Subcutaneous abdominal adipose tissue (tissue), 5 donors: ENCODE measurements at regions not wholly inside any gene's neighbourhood (a gene's known extent, or its start where the extent isn't known, plus 50 kb on each side); places are given as distances from the start of the nearest gene placed in this dataset.
"Not testable (repeated sequence)": the region's sequence is repeated elsewhere in the genome, so short reads cannot be mapped to it uniquely, and the experiment has no call there.

Experiments used
- H3K27ac ChIP-seq: one replicate; pipeline ENCODE4 v1.7.0; 2013; ENCODE audit warnings: low read depth, mild to moderate bottlenecking, inconsistent platforms, low read length, moderate library complexity
- H3K27me3 ChIP-seq, 5 donors: one replicate each; pipeline ENCODE4 v1.7.0; 2013; ENCODE audit warnings: low read length in 5 of 5, inconsistent platforms in 1 of 5; ENCODE audit not compliant: control insufficient read depth in 5 of 5, insufficient read depth in 4 of 5
- H3K36me3 ChIP-seq, 5 donors: one replicate each; pipeline ENCODE4 v1.7.0; 2013; ENCODE audit warnings: low read length in 5 of 5; ENCODE audit not compliant: control insufficient read depth in 5 of 5, insufficient read depth in 5 of 5
- H3K4me1 ChIP-seq, 5 donors: one replicate each; pipeline ENCODE4 v1.7.0; 2013; ENCODE audit warnings: low read length in 5 of 5, mild to moderate bottlenecking in 3 of 5, moderate library complexity in 1 of 5; ENCODE audit not compliant: control insufficient read depth in 5 of 5, insufficient read depth in 5 of 5
- H3K4me3 ChIP-seq, 5 donors: one replicate each; pipeline ENCODE4 v1.7.0; 2013; ENCODE audit warnings: low read length in 5 of 5, low read depth in 1 of 5
- H3K9ac ChIP-seq, 5 donors: one replicate each; pipeline ENCODE4 v1.7.0; 2013; ENCODE audit warnings: low read length in 5 of 5, mild to moderate bottlenecking in 4 of 5, moderate library complexity in 3 of 5
- H3K9me3 ChIP-seq, 5 donors: one replicate each; pipeline ENCODE4 v1.7.0; 2013; ENCODE audit warnings: low read length in 5 of 5; ENCODE audit not compliant: control insufficient read depth in 5 of 5
- donor health status: healthy.
- donor health status: healthy.
- donor health status: healthy.
- donor health status: healthy.
- donor health status: healthy.

DNA sequence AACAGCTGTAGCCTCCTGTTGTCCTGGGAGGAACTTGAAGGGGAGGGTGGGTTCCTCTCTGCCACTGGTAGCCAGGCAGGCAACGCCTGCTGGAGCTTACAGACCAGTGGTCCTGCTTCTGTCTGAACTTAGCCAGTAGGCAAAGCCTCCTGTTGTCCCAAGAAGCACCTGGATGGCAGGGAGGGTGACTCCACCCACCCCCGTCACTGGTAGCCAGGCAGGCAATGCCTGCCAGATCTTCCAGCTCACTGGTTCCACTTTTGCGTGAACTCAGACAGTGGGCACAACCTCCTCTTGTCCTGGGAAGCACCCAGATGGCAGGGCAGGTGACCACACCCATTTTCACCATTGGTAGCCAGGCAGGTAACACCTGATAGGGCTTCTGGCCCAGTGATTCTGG, 203.5 kb upstream of the DIPK2B start:
- Histone ChIP-seq H3K4me3 (no peak overlapping the region), H3K27me3 (peaks cover 0 to 11% (median 9%) of the 10 kb centered on the region in 5 donors), H3K9ac (no peak overlapping the region), H3K9me3 (peaks cover 0 to 5% (median 3%) of the 10 kb centered on the region in 5 donors), H3K27ac (no peak overlapping the region), H3K4me1 (no peaks in the 10 kb centered on the region), H3K36me3 (no peaks in the 10 kb centered on the region)

DNA sequence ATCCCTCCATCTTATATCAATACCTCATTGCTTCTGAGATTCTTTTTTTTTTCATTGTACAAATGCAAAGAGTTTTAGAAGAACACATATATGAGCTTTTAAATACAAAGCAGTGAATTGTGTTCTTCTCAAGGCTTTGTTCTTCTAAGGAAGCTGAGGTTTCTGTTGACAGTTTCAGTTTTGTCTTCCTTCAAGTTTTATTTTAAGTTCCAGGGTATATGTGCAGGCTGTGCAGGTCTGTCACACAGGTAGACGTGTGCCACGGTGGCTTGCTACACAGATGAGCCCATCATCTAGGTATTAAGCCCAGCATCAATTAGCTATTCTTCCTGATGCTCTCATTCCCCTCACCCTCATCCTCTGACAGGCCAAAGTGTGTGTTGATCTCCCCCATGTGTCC, 201.2 kb upstream of the DIPK2B start:
- peaks cover 0 to 16% (median 9%) of the 10 kb centered on the region in 5 donors for H3K27me3 ChIP-seq

DNA sequence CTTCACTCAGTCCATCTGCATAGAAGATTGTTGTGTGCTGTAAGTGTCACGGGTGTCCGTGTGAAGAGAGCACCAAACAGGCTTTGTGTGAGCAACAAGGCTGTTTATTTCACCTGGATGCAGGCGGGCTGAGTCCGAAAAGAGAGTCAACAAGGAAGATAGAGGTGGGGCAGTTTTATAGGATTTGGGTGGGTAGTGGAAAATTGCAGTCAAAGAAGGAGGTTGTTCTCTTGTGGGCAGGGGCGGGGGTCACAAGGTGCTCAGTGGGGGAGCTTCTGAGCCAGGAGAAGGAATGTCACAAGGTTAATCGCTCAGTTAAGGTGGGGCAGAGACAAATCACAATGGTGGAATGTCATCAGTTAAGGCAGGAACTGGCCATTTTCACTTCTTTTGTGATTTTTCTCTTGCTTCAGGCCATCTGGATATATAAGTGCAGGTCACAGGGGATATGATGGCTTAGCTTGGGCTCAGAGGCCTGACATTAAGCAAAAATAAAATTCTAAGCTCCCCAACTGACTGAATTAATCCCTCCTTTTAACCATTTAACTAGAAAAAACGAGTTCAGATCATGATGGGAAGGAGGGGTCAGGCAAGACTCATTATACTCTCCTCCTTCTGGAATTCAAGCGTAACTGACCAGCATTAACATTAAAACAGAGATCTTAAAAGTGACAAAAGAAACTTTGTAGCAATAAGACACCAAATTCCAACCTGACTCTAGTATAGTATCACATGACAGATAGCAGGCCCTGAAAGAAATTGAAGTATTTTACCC, 200.5 kb upstream of the DIPK2B start:
- Histone ChIP-seq H3K9me3 (peaks cover 5 to 13% (median 11%) of the 10 kb centered on the region in 5 donors), H3K27me3 (peaks cover 0 to 16% (median 9%) of the 10 kb centered on the region in 5 donors)
- H3K4me3 ChIP-seq, H3K36me3 ChIP-seq, H3K4me1 ChIP-seq, H3K27ac ChIP-seq, H3K9ac ChIP-seq: not testable (repeated sequence)

More for the DNA sequence above, 201.2 kb upstream of the DIPK2B start:
- no peaks in the 10 kb centered on the region for H3K36me3 ChIP-seq
- H3K4me1 ChIP-seq = no peaks in the 10 kb centered on the region
- H3K27ac ChIP-seq = no peak overlapping the region
- peaks cover 4 to 6% (median 5%) of the 10 kb centered on the region in 5 donors for H3K9me3 ChIP-seq
- H3K4me3 ChIP-seq = no peak overlapping the region
- no peak overlapping the region for H3K9ac ChIP-seq

DNA sequence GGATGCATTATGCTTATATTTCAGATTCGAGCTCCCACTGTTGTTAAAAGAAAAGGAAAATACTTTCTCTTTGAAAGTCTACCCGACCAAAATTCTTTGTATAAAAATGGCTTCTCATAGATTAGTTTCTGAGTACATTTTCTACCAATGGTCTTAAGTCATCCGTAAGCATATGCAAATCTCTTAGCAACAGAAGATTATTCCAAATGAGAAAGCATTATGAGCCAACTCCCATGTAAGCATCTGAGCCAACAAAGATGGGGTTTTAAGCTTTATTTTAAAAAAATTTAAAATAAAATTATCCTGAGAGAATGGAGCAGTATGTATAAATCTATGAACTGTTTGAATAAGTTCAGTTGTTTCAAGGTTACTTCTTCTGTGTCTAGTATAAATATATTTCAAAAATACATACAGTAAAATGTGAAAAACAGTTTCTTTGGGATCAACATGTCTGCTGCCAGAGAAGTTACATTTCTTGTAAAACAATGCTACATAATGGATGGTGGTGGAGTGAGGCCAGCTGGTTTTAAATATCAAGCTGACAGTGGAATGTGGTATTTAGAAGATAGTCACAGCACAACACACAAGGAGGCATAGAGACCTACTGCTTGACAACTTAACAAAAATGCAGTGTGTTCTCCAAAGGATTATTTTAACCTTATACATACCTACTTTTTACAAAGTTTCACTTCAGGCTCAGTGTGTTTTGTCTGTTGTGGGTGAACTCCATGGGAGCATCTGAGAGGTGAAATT, 199.5 kb upstream of the DIPK2B start:
- H3K27me3 ChIP-seq = peaks cover 0 to 16% (median 9%) of the 10 kb centered on the region in 5 donors

DNA sequence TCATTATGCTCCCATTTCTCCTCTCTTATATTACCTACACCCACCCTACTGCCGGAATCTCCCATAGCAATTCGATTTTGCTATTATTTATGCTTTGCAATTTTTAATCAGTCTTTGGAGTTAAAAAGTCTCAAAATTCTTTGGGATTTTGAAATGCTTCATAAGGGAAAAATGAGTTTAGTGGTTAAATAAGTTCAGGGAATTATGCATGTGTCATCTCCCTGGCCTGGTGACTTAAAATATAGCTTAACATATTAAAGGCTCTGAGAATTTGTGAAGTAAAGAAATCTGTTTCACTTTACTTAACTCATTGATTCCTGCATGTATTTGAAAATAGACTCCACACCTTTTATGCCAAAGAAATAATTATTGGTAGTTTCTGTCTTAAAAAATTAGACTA, 185.1 kb upstream of the DIPK2B start:
- Histone ChIP-seq H3K9ac (no peak overlapping the region), H3K4me1 (no peaks in the 10 kb centered on the region), H3K36me3 (no peaks in the 10 kb centered on the region), H3K27me3 (peaks cover 0 to 5% (median 0%) of the 10 kb centered on the region in 5 donors), H3K9me3 (peaks cover 3 to 23% (median 15%) of the 10 kb centered on the region in 5 donors), H3K27ac (no peak overlapping the region), H3K4me3 (no peak overlapping the region)

More for the DNA sequence above, 199.5 kb upstream of the DIPK2B start:
- Histone ChIP-seq H3K4me3 (no peak overlapping the region), H3K9ac (no peak overlapping the region), H3K27ac (no peak overlapping the region), H3K36me3 (no peaks in the 10 kb centered on the region), H3K4me1 (no peaks in the 10 kb centered on the region), H3K9me3 (peaks cover 5 to 19% (median 13%) of the 10 kb centered on the region in 5 donors)

DNA sequence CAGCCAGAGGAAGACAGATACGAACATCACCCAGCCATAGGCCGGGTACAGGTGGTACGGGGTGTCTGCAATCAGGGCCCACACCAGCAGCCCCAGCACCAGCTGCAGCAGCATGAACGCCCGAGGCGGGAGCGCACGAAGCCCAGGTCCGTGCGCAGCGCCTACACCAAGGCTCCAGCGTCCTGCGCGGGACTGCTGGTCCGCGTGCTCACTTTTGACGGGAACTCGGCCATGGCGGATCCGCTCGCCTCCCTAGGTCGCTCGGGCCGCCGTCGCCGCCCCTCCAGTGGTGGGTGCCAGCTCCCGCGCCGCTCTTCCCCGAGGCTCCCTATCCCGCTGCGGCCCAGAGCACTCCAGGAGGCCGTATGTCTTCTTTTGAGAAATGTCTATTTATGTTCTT, 181.2 kb upstream of the DIPK2B start:
- H3K9ac ChIP-seq = no peak overlapping the region
- H3K36me3 ChIP-seq = no peaks in the 10 kb centered on the region
- peaks cover 0 to 14% (median 9%) of the 10 kb centered on the region in 5 donors for H3K9me3 ChIP-seq
- H3K4me1 ChIP-seq = no peaks in the 10 kb centered on the region
- H3K27ac ChIP-seq = no peak overlapping the region
- no peak overlapping the region for H3K4me3 ChIP-seq
- peaks cover 0 to 5% (median 0%) of the 10 kb centered on the region in 5 donors for H3K27me3 ChIP-seq

DNA sequence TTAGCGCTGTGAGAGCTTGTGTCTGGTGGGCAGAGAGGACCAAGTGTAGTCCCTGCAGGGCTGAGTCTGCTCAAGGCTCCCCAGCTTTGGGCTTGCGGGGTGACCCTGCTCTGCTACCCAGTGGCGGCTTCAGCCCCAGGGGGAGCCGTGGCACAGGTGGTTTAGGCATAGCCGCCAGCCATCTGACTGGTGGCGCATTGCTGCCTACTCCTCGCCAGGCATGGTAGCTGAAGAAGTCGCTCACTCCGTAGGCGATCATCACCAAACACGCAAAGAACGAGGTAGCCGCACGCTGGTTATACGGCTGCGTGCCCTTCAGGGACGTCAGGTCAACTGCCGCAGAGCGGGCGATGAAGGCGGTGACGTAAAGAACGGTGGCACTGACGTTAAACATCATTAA, 180.7 kb upstream of the DIPK2B start:
- H3K4me3 ChIP-seq = no peak overlapping the region
- H3K36me3 ChIP-seq = no peaks in the 10 kb centered on the region
- H3K4me1 ChIP-seq = no peaks in the 10 kb centered on the region
- H3K9me3 ChIP-seq = peaks cover 0 to 14% (median 9%) of the 10 kb centered on the region in 5 donors
- peaks cover 0 to 5% (median 0%) of the 10 kb centered on the region in 5 donors for H3K27me3 ChIP-seq
- H3K27ac ChIP-seq = no peak overlapping the region
- H3K9ac ChIP-seq = no peak overlapping the region

DNA sequence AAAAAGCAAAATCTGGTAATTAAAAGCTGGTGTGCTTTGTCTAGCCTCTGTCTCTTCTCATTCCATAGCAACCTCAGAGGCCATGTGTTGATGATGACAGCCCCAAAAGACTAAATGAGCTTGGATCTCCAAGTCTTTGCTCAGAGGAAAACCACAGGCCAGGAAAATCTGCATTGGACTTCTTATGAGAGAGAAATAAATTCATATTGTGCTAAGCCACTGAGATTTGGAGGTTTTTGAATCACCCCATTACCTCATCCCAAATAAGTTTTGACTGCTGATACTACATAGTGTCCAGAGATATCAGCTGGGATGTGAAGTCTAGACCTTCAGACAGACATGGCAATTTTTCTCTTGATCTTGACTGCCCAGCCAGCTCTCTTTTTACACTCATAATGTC, 178.6 kb upstream of the DIPK2B start:
- Histone ChIP-seq H3K4me3 (no peak overlapping the region), H3K4me1 (no peaks in the 10 kb centered on the region), H3K9me3 (peaks cover 4 to 14% (median 12%) of the 10 kb centered on the region in 5 donors), H3K9ac (no peak overlapping the region), H3K27me3 (peaks cover 0 to 3% (median 0%) of the 10 kb centered on the region in 5 donors), H3K36me3 (no peaks in the 10 kb centered on the region), H3K27ac (no peak overlapping the region)

DNA sequence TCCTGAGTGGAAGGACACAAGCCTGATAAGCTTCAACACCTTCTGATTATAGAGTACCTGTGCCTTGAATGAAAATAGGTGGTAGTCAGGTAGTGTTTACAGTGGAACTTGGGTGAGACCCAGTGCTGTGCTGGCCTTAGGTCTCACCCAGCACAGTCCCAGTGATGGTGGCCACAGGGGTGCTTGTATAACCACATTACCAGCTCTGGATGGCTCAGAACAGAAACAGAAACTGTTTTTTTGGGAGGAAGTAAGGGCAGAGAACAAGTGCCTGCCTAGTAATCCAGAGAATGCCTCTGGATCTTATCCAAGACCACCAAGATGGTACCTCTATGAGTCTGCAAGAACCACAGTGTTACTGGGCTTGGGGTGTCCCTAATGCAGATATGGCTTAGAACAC, 171.5 kb upstream of the DIPK2B start:
- H3K4me1 ChIP-seq = no peaks in the 10 kb centered on the region
- no peak overlapping the region for H3K27ac ChIP-seq
- peaks cover 0 to 4% (median 2%) of the 10 kb centered on the region in 5 donors for H3K27me3 ChIP-seq
- H3K9ac ChIP-seq = no peak overlapping the region
- no peaks in the 10 kb centered on the region for H3K36me3 ChIP-seq
- no peak overlapping the region for H3K4me3 ChIP-seq
- peaks cover 11 to 36% (median 13%) of the 10 kb centered on the region in 5 donors for H3K9me3 ChIP-seq

DNA sequence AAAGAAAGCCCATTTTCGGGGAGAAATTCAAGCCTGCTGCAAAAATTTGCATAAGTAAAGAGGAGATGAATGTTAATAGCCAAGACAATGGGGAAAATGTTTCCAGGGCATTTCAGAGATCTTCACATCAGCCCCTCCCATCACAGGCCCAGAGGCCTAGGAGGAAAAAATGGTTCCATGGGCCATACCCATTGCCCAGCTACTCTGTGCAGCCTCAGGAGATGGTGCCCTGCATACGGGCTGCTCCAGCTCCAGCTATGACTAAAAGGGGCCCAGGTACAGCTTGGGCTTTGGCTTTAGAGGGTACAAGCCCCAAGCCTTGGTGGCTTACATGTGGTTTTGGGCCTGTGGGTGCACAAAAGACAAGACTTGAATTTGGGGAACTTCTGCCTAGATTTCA, 168.0 kb upstream of the DIPK2B start:
- Histone ChIP-seq H3K4me1 (no peaks in the 10 kb centered on the region), H3K4me3 (no peak overlapping the region), H3K9ac (no peak overlapping the region), H3K27ac (no peak overlapping the region), H3K9me3 (peaks cover 4 to 29% (median 9%) of the 10 kb centered on the region in 5 donors), H3K36me3 (no peaks in the 10 kb centered on the region), H3K27me3 (peaks cover 0 to 4% (median 2%) of the 10 kb centered on the region in 5 donors)
